Cerebellar nuclear complex (tissue), 1 donor: ENCODE measurements at regions not wholly inside any gene's neighbourhood (a gene's known extent, or its start where the extent isn't known, plus 50 kb on each side); places are given as distances from the start of the nearest gene placed in this dataset.

Experiments
- DNase-seq, 2 experiments: peaks; one replicate each; lab custom pipeline; 2025; lab: John Stamatoyannopoulos, UW

DNA sequence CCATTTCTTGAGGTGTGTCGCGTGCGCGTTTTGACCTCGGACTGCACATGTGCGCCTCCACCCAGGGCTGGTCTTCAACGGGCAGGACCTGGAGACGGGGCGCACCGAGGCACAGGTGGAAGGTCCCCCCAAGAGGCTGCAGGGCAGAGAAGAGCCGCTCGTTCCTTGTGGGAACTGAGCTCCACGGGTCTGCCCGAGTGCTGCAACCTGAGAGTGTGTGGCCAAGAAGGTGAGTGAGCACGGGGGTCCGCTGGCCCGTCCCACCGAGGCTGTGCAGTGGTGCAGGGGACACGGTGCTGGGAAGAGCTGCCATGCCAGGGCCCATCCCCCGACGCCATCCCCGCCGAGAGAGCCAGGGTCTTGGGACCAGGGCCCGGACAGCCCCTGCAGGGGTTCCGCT lies 268.3 kb downstream of the GALR1 start:
- DNase-seq = no peak

DNA sequence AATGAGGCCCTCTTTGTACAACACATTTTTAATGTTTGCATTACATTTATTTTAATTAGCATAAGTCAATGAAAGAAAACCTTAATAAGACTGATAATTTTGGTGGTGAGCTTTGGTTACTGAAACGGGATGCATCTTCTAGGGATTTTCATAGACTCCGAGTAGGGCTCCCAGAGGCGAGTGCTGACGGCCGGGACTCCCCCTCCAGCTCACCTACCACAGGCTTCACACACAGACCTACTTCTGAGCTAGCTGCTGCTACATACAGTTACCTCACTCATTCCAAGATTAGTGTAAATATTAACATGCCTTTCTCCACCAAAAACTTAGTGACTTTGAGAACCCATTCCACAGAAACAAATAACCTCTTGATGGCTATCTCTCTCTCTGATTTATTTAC lies 271.1 kb downstream of the GALR1 start:
- no peak for DNase-seq

GRCh38 chr18:77522051-77522675 lies 272.5 kb downstream of the GALR1 start:
- no peak for DNase-seq

DNA sequence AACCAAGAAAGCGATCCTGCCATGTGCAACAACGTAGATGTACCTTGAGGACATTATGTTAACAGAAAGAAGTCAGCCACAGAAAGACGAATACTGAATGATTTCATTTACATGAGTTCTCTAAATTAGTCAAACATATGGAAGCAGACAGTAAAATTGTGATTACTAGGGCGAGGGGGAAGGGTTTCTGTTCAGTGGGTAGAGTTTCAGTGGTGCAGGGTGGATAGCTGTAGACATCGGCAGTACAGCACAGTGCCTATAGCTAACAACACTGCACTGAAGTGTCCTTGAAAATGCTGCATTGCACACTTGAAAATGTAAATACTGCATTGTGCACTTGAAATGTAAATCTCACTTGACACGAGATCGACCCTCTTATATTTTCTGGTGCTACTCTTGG lies 275.3 kb downstream of the GALR1 start:
- no peak for DNase-seq

DNA sequence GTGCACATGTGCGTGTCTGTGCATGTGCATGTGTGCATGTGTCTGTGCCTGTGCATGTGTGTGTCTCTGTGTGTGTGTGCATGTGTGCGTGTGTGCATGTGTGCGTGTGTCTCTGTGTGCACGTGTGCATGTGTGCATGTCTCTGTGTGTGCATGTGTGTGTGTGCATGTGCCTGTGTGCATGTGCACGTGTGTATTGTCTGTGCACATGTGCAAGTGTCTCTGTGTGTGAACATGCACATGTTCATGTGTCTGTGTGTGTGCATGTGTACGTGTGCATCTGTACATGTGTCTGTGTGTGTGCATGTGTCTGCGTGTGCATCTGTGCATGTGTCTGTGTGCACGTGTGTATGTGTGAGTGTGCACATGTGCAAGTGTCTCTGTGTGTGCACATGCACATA lies 277.3 kb downstream of the GALR1 start:
- DNase-seq = no peak

DNA sequence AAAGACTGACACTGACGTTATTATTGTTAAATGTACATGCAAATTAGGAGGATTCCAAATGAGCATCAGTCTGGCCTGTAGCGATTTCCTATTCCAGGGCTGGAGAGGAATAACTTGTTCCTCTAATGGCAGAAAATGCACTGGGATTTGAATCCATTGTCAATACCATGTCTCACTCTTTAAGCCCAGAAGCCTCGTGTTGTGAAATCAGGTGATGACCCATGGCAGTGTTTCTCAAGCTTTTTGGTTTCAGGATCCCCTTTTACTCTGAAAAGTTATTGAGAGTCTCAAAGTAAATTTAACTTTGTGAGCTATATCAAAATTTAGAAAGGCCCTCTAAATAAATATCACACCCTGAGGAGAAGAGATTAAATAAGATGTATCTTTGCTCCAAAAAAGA lies 279.2 kb downstream of the GALR1 start:
- DNase-seq = no peak

- DNase-seq = no peak
These were observed 280.0 kb downstream of the GALR1 start for GRCh38 chr18:77529492-77530176.

DNA sequence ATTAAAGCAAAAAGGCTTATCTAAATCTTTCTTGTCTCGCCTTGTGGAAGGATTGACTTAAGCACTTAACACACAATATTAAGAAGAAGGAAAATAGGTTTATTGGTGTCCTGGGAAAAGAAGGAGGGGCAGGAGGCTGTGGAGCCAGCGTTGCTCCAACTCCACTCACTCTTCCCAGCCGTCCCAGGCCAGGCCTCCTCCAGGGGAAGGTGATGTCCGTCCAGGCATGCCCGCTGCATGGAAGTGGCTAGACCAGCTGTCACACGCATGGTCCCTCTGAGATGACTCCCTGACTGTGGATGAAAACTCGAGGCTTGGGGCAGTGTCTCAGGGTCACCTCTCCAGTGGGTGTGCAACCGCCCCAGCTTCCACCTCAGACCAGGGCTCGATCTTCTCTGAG lies 281.1 kb downstream of the GALR1 start:
- no peak for DNase-seq

DNA sequence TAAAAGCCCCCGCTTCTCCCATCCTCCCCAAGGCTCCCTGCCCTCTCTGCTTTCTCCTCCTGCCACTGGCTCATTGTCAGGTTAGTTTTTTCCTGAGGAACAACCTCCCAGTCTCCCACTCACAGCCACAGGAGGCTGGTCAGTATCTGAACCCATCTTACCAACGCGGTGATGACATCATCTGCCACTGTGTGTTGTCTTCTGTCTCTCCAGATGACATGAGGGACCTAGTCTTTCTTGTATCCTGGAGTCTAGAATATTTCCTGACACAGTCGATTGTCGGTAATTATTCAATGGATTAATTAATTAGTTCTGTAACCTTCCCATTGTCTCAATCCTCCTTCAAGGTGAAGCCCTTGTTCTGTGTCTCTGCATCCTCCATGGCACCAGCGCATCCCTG lies 290.2 kb downstream of the GALR1 start:
- DNase-seq = no peak

DNA sequence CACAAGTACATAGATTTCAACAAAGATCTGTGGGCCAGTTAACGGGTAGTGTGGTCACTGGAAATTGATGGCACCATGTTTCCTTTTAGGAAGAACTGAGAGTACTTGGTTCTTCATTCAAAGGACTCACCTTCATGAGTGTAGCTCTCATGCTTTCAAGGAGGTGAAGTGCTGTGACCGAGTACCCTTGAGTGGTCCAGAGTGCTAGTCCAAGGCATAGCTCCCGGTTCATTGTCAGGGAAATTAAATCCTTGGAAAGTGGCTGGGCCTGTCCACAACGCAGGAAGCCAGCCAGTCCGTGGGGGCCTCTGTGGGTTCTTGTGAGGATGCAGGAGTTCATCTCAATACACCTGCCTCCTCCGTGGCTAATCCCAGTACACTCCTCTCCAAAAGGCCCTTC lies 295.1 kb downstream of the GALR1 start:
- no peak for DNase-seq

GRCh38 chr18:77547757-77548156 lies 298.1 kb downstream of the GALR1 start:
- no peak for DNase-seq

DNA sequence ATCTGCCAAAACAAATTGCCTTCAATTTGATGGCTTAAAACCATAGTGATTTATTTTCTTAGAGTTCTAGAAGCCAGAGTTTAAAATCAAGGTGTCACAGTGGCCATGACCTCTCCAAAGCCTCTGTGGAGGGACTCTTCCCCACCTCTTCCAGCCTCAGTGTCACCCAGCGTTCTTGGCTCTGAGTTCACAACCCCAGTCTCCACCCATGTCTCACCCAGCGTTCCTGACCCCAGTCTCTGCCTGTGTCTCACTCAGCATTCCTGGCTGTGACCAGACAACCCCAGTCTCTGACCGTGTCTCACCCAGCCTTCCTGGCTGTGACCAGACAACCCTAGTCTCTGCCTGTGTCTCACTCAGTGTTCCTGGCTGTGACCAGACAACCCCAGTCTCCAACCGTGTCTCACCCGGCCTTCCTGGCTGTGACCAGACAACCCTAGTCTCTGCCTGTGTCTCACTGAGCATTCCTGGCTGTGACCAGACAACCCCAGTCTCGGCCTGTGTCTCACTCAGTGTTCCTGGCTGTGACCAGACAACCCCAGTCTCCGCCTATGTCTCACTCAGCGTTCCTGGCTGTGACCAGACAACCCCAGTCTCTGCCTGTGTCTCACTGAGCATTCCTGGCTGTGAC lies 299.3 kb downstream of the GALR1 start:
- DNase-seq = no peak

DNA sequence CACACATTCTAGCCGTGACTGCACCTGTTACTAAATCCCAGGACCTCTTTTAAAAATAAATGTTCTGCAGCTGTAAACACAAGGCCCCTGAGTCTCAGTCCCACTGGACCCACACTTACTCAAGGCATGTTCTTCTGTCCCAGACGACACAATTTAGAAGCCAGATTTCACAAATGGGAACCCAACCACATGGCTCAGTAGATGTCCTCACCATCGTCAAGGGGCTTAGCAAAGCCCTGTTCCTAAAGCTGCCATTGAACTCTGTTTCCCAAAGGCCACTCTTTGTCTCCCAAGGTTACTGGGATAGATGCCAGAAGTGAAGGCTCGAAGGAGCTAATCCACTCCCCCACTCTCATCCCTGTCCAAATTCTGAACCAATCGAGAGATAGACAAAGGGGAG lies 301.0 kb downstream of the GALR1 start:
- DNase-seq = no peak

DNA sequence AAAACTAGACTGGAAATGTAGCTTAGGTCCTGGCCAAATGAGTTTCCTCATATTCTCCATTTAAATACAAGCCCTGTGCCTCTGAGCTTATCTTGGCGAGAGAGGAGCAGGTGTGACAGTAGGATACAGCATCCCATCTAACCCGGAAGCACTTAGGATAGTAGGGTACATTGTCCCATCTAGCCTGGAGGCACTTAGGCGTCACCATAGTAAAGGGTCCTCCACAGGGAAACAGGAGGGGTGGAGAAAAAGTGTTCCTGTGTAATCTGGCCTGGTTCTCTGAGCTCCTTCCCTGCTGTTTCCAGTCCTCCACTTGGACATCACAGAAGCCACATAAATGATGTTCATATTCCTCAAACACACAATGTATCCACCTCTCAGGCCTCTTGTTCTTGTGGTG lies 301.4 kb downstream of the GALR1 start:
- no peak for DNase-seq

DNA sequence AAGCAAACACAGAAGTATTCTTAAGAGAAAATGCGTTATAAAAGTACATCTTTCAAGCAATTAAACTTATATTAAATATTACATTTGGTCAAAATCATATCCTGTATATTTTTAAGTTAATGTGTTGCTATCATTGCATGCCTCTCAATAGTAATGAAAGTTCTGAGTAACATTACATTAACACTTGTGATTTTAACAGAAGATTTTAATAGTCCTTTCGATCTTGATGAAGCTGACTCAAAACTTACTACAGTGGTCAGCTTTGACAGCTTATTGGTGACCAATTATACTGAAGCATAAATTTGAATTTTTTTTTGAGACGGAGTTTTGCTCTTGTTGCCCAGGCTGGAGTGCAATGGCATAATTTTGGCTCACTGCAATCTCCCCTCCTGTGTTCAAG lies 303.3 kb downstream of the GALR1 start:
- DNase-seq = no peak

DNA sequence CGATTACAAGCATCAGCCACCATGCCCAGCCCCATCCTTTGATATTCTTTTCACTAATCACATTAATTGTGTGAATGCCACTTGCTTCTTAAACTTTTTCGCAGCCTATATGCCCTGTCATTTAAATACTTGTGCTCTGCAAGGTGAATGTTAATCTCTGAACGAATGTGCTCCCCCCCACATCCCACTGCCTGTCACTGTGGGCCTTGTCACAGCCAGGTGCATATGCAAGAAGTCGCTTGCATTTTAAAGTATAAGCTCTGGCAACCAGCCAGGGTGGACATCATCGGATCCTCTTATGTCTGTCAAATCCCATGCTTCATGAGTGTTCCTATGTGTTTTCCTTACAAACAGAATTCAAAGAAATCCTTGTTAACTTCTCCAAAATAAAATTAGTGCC lies 304.4 kb downstream of the GALR1 start:
- DNase-seq = no peak

- no peak for DNase-seq
These were observed 307.5 kb downstream of the GALR1 start for GRCh38 chr18:77557046-77557587.

GRCh38 chr18:77559274-77559910 lies 309.7 kb downstream of the GALR1 start:
- DNase-seq = no peak

GRCh38 chr18:77560341-77560992 lies 310.8 kb downstream of the GALR1 start:
- no peak for DNase-seq

GRCh38 chr18:77566604-77567003 lies 317.0 kb downstream of the GALR1 start:
- no peak for DNase-seq

- DNase-seq = no peak
These were observed 317.6 kb downstream of the GALR1 start for GRCh38 chr18:77567205-77567604.

DNA sequence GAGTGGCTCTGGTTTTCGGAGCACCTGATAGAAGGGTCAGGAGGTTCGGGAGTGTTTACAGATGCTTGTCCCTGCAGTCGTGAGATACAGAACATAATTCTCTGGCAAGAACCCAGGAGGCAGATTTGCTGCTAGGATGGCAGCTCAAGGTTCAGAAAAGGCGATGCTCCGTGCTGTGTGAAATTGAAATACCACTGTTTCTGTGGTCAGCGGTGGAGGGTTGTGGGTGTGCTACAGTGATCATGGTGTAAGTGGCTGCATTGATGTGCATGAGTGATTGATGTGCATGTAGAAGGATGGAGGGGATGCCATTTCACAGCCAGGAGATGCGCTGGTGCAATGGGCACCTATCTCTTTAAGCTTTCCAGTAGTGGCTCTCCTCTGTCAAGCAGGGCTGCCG lies 322.1 kb downstream of the GALR1 start:
- no peak for DNase-seq
